Germinal center (tissue), 1 donor: ENCODE measurements at regions not wholly inside any gene's neighbourhood (a gene's known extent, or its start where the extent isn't known, plus 50 kb on each side); places are given as distances from the start of the nearest gene placed in this dataset.
A peak's percentile ranks its signal among the peaks of the same experiment; 100 is the strongest.
"Not testable (repeated sequence)": the region's sequence is repeated elsewhere in the genome, so short reads cannot be mapped to it uniquely, and the experiment has no call there.

Experiments used
- DNase-seq: peaks from one replicate; pipeline ENCODE4 v3.0.0; 2012; ENCODE audit warnings: mixed read lengths, low spot score

- DNase-seq = no peak
Measured at GRCh38 chr10:25867321-25867720, 66.7 kb upstream of the MYO3A start.

GRCh38 chr10:25869067-25869591 lies 64.9 kb upstream of the MYO3A start:
- no peak for DNase-seq

DNA sequence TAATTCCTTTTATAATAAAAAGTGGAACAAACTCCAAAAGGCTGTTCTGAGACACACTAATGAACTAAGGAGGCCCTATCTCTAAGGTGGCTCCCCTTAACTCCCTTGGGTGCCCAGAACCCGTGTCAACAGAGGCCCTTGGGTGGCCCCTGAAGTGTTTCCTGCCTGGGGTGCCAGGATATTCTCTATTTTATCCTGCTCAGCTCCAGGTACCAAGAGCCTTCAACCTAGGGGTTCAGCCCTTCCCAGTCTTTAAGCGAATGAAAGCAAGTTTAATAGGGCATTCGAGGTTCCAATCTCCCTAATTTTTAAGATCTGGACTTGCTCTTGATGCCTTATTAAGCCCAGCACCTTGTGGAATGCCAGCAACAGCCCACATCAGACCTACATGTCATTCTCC lies 64.4 kb upstream of the MYO3A start:
- DNase-seq = no peak

DNA sequence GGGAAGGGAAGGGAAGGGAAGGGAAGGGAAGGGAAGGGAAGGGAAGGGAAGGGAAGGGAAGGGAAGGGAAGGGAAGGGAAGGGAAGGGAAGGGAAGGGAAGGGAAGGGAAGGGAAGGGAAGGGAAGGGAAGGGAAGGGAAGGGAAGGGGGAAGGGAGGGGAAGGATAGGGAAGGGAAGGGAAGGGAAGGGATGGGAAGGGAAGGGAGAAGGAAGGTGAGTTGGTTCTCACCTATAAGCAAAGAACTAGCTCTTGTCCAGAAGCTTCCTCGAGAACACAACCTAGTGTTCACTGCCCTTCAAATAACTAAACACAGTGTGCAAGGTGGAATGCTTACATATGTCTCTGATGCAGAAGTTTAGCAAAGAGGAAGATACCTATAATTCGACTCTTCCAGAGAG lies 59.6 kb upstream of the MYO3A start:
- not testable (repeated sequence) for DNase-seq

GRCh38 chr10:25875556-25876165 lies 58.4 kb upstream of the MYO3A start:
- peak; percentile 40 for DNase-seq

DNA sequence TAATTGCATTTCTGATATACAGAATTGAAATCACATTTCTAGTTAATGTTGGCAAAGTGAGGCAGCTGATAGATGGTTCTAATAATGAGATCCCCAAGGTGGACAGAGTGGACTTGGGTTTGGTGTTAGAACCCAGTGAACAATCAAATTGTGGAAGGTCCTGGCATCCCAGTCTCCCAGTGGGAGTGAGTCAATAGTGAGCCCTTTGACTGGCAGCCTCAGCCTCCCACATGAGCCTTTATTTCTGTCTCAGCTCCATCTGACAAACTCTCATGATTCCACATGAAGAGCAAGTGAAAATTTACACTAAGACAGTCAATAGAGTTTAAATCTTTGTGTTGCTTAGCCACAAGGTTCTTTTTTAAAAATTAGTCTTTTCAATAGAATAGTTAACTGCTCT lies 56.7 kb upstream of the MYO3A start:
- no peak for DNase-seq
